SU-DHL-6 (cell line): ENCODE measurements at regions not wholly inside any gene's neighbourhood (a gene's known extent, or its start where the extent isn't known, plus 50 kb on each side); places are given as distances from the start of the nearest gene placed in this dataset.

ENCODE experiments used
- H2AFZ ChIP-seq: fragments of 200-600 bp; sonication (generic); 2 replicates; pipeline ENCODE4 v1.6.1; 2014; ENCODE audit warnings: low read depth, mild to moderate bottlenecking, moderate library complexity, mixed read lengths, antibody characterized with exemption, low read length; ENCODE audit not compliant: severe bottlenecking
- H3F3A ChIP-seq: fragments of 200-600 bp; shearing (Covaris generic); 2 replicates; pipeline ENCODE4 v1.6.0; 2016; ENCODE audit warnings: antibody characterized with exemption, mild to moderate bottlenecking; ENCODE audit not compliant: insufficient read depth
- H3K27ac ChIP-seq: fragments of 200-600 bp; sonication (generic); 2 replicates; pipeline ENCODE4 v1.5.1; 2016; ENCODE audit warnings: low read depth, mild to moderate bottlenecking, low read length, moderate library complexity, mixed read lengths
- H3K27me3 ChIP-seq: fragments of 200-600 bp; sonication (generic), shearing (Covaris generic); 2 replicates; pipeline ENCODE4 v1.6.0; 2014; ENCODE audit warnings: mild to moderate bottlenecking, low read length
- H3K36me3 ChIP-seq: fragments of 200-600 bp; sonication (generic); 2 replicates; pipeline ENCODE4 v1.6.1; 2014; ENCODE audit warnings: mild to moderate bottlenecking, low read length, mixed read lengths
- H3K4me2 ChIP-seq: fragments of 300-600, 200-600 bp; shearing (Covaris generic), sonication (generic); 2 replicates; pipeline ENCODE4 v1.6.0; 2014; ENCODE audit warnings: low read length, low read depth, mild to moderate bottlenecking; ENCODE audit not compliant: poor library complexity, severe bottlenecking
- H3K4me3 ChIP-seq: fragments of 200-600 bp; sonication (generic); 2 replicates; pipeline ENCODE4 v1.5.1; 2014; ENCODE audit warnings: antibody characterized with exemption, low read length, mild to moderate bottlenecking, mixed read lengths; ENCODE audit not compliant: insufficient read depth, poor library complexity, severe bottlenecking
- H3K79me2 ChIP-seq: fragments of 200-600 bp; sonication (generic); 2 replicates; pipeline ENCODE4 v1.6.1; 2014; ENCODE audit warnings: mild to moderate bottlenecking, low read length, moderate library complexity; ENCODE audit not compliant: insufficient read depth
- H3K9ac ChIP-seq: fragments of 200-600 bp; sonication (generic); 2 replicates; pipeline ENCODE4 v1.7.0; 2014; ENCODE audit warnings: mild to moderate bottlenecking, low read length
- H3K9me2 ChIP-seq: fragments of 200-600 bp; sonication (generic); replicated peaks from 2 replicates; pipeline ENCODE4 v1.6.1; 2014; ENCODE audit warnings: low read length; ENCODE audit not compliant: insufficient read depth
- H3K9me3 ChIP-seq: fragments of 200-600 bp; sonication (generic); 2 replicates; pipeline ENCODE4 v1.6.1; 2014; ENCODE audit warnings: low read length, mixed read lengths; ENCODE audit not compliant: insufficient read depth
- H4K20me1 ChIP-seq: fragments of 200-600 bp; sonication (generic); 2 replicates; pipeline ENCODE4 v1.6.1; 2014; ENCODE audit warnings: low read depth, mild to moderate bottlenecking, antibody characterized with exemption, low read length, moderate library complexity, mixed read lengths
- EZH2phosphoT487 ChIP-seq: fragments of 200-600 bp; sonication (generic), shearing (Covaris generic); conservative IDR thresholded peaks from 2 replicates; pipeline ENCODE4 v1.6.1; 2018; ENCODE audit warnings: mild to moderate bottlenecking, antibody characterized with exemption, low read length, moderate library complexity, mixed read lengths
- TF ChIP-seq, protein P1 (sequence below): fragments of 200-600 bp; sonication (generic); IDR thresholded peaks from one replicate; pipeline ENCODE4 v1.5.1; 2017; ENCODE audit warnings: antibody characterized with exemption, mild to moderate bottlenecking, low read length, moderate library complexity; ENCODE audit not compliant: insufficient read depth, poor library complexity, severe bottlenecking

DNA sequence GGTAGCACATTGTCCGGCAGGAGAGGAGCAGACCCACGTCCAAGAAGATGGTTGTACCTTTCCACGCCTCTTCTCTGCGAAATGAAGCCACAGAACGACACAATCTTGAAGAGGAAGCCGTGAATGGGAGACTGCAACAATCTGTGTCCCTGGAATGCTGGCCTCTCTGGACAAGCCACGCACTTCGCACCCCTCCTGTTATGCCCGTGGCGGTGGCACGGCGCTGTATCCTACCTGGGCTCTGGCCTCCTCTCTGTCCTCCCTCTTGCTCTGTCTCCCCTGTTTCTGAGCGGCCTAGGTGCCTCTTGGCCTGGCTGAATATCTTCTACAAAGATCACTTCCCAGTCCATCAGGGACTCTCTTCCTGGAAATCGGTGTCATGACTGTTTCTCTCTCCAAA, 717.8 kb downstream of the KCNJ18 start:
- no peaks in the 10 kb centered on the region for H3K9me3 ChIP-seq
- H4K20me1 ChIP-seq = no peaks in the 10 kb centered on the region
- no peaks in the 10 kb centered on the region for H3K79me2 ChIP-seq
- no peak overlapping the region for H3K4me3 ChIP-seq
- H3K4me2 ChIP-seq = no peak overlapping the region
- no peak overlapping the region for H3K9ac ChIP-seq
- no peaks in the 10 kb centered on the region for H3K36me3 ChIP-seq
- TF ChIP-seq EZH2phosphoT487 = no peak
- TF ChIP-seq, protein P1, sequence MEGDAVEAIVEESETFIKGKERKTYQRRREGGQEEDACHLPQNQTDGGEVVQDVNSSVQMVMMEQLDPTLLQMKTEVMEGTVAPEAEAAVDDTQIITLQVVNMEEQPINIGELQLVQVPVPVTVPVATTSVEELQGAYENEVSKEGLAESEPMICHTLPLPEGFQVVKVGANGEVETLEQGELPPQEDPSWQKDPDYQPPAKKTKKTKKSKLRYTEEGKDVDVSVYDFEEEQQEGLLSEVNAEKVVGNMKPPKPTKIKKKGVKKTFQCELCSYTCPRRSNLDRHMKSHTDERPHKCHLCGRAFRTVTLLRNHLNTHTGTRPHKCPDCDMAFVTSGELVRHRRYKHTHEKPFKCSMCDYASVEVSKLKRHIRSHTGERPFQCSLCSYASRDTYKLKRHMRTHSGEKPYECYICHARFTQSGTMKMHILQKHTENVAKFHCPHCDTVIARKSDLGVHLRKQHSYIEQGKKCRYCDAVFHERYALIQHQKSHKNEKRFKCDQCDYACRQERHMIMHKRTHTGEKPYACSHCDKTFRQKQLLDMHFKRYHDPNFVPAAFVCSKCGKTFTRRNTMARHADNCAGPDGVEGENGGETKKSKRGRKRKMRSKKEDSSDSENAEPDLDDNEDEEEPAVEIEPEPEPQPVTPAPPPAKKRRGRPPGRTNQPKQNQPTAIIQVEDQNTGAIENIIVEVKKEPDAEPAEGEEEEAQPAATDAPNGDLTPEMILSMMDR = no peak
- H3K27me3 ChIP-seq = no peaks in the 10 kb centered on the region
- H3F3A ChIP-seq = no peaks in the 10 kb centered on the region
- no peak overlapping the region for H2AFZ ChIP-seq
- no peaks in the 10 kb centered on the region for H3K9me2 ChIP-seq
- no peak overlapping the region for H3K27ac ChIP-seq

DNA sequence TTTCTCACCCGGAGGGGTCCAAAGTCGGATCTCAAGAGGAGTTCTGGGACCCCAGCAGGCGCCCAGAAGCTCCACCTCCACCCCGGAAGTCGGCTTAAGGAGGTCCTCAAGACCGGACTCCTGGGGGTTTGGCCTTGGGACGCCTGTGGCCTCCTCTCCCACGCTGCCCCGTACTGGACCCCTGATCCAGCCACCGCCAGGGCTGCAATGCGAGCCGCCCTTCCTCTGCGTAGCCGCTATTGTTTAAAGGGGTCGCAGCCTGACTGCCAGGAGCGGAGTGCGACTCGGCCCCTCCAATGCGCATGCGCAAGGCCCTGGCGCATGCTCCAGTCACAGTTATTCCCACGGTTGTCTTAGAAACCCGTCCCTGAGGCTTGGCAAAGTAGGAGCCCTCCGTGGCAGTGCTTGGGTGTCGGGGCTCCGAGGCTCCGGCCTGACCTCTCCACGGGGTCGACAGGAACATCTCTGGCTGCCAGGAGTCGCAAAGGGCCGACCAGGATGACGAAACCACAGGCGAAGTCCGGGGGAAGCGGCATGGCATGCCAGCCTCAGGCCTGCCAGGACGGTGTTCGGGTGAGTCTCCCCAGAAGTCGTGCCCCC, 719.0 kb downstream of the KCNJ18 start:
- Histone ChIP-seq H4K20me1 (no peaks in the 10 kb centered on the region), H3K27ac (no peak overlapping the region), H3F3A (no peaks in the 10 kb centered on the region), H3K4me3 (no peak overlapping the region), H3K9me3 (no peaks in the 10 kb centered on the region), H2AFZ (no peak overlapping the region), H3K9me2 (no peaks in the 10 kb centered on the region), H3K27me3 (no peaks in the 10 kb centered on the region), H3K36me3 (no peaks in the 10 kb centered on the region), H3K4me2 (no peak overlapping the region), H3K79me2 (no peaks in the 10 kb centered on the region), H3K9ac (no peak overlapping the region)
- no peak for TF ChIP-seq EZH2phosphoT487
- TF ChIP-seq, protein P1 = no peak

DNA sequence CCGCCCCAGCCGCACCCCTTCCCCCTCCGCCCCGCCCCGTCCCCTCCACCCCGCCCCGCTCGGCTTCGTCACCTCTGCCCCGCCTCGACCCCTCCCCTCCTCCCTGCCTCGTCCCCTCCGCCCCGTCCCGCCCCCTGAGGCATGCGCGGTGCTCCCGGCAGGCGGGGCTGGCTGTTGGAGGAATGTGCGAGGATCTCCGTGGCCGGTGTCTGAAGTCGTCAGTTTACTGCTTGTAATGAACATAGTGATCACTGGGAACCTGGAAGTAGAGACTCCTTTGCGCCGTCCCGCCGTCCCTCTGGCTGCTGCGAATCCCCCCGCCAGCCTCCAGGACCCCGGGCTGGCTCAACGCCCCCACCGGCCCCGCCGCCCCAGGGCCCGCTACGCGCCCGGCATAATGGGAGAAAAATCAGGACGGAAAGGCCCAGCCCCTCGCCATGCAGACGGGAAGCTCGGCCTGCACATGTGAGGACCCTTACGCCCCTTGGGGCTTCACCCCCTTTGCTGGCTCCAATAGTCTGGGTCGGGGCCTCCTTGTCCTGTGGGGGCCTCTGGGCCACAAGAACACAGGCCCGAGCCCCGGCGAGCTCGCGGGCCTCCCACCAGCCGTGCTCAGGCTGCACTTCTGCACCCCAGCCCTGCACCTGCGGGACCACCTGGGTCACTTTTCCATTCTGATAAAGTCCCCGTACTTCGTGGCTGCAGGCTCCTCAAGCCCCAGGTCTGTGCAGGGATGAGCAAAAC, 743.1 kb downstream of the KCNJ18 start:
- Histone ChIP-seq H3K36me3 (no peaks in the 10 kb centered on the region), H3K9me3 (no peaks in the 10 kb centered on the region), H3K79me2 (no peaks in the 10 kb centered on the region), H3K9ac (no peak overlapping the region), H3K27ac (no peak overlapping the region), H3F3A (no peaks in the 10 kb centered on the region), H2AFZ (no peak overlapping the region), H3K9me2 (no peaks in the 10 kb centered on the region), H3K27me3 (no peaks in the 10 kb centered on the region), H3K4me3 (no peak overlapping the region), H4K20me1 (no peaks in the 10 kb centered on the region), H3K4me2 (no peak overlapping the region)
- TF ChIP-seq, protein P1 = no peak
- TF ChIP-seq EZH2phosphoT487 = no peak
